Heart left ventricle (tissue), 16 donors: ENCODE measurements at regions not wholly inside any gene's neighbourhood (a gene's known extent, or its start where the extent isn't known, plus 50 kb on each side); places are given as distances from the start of the nearest gene placed in this dataset.
A peak's percentile ranks its signal among the peaks of the same experiment; 100 is the strongest.

Experiments used
- ATAC-seq, 4 donors: fragments of 200-7000 bp; cut with Tn5 transposase; one replicate each; pipeline ENCODE4 v1.9.1; 2020 to 2022; ENCODE audit warnings: moderate library complexity in 4 of 4, mild to moderate bottlenecking in 3 of 4, moderate number of reproducible peaks in 1 of 4
- DNase-seq, 5 donors: peaks; one replicate each; pipeline ENCODE4 v3.0.0-alpha.2; 2020
- H3K27ac ChIP-seq, 12 donors: fragments of 200-600 bp; sonication (generic) in 4 of 12; one replicate each; pipeline versions ENCODE4 v1.5.0 to v1.8.0; 2016 to 2022; ENCODE audit warnings: mild to moderate bottlenecking in 2 of 12
- H3K27me3 ChIP-seq, 9 donors: fragments of 200-600 bp; sonication (generic) in 2 of 9; one replicate each; pipeline versions ENCODE4 v1.5.1 to v1.8.0; 2016 to 2022; ENCODE audit warnings: mild to moderate bottlenecking in 3 of 9
- H3K36me3 ChIP-seq, 9 donors: fragments of 200-600 bp; sonication (generic) in 2 of 9; one replicate each; pipeline versions ENCODE4 v1.5.0 to v1.8.0; 2018 to 2022; ENCODE audit warnings: mild to moderate bottlenecking in 2 of 9
- H3K4me1 ChIP-seq, 12 donors: fragments of 200-600 bp; sonication (generic) in 4 of 12; one replicate each; pipeline versions ENCODE4 v1.5.0 to v1.8.0; 2016 to 2022; ENCODE audit warnings: mild to moderate bottlenecking in 3 of 12
- H3K4me3 ChIP-seq, 12 donors: fragments of 200-600 bp; sonication (generic) in 4 of 12; one replicate each; pipeline versions ENCODE4 v1.5.0 to v1.8.0; 2017 to 2022; ENCODE audit warnings: mild to moderate bottlenecking in 9 of 12, moderate library complexity in 4 of 12
- H3K9me3 ChIP-seq, 12 donors: fragments of 200-600 bp; sonication (generic) in 4 of 12; one replicate each; pipeline versions ENCODE4 v1.5.0 to v1.8.0; 2016 to 2022; ENCODE audit warnings: mild to moderate bottlenecking in 1 of 12
- CTCF ChIP-seq, 12 donors: fragments of 200-600 bp; sonication (generic) in 4 of 12; IDR thresholded peaks; one replicate each; pipeline versions ENCODE4 v1.5.0 to v1.8.0; 2018 to 2022; ENCODE audit warnings: antibody characterized with exemption in 12 of 12, mild to moderate bottlenecking in 5 of 12
- POLR2A ChIP-seq, 2 donors: fragments of 450-650 bp; IDR thresholded peaks; one replicate each; pipeline ENCODE4 v1.6.1; 2017; ENCODE audit warnings: antibody characterized with exemption in 2 of 2, mild to moderate bottlenecking in 2 of 2, moderate library complexity in 2 of 2
- WGBS, 4 donors: extraction: QIAGEN DNeasy Blood & Tissue Kit in 2 of 4; methylation state at CpG; one replicate each; pipeline versions ENCODE4 v1.1.5 to v1.1.7; 2013 to 2018; 5-methylcytosine and 5-hydroxymethylcytosine counted together
- intact Hi-C, 10 donors: fragments of 100-400 bp; cut with DNase I; formaldehyde crosslinking; loops; one replicate each; pipeline versions ENCODE4 v1.11.1 to v1.14.2; 2022
- donor health status: ischemic (EF 13 %, LVEDD 7.1; RV severe dilation, severe dysfunction).
- donor health status: healthy with polysubstance abuse.
- donor health status: DM: no; HTN: yes; CAD: no.
- donor health status: DM: no; HTN: no; CAD: no.
- donor health status: ischemic (EF 25% LVEDD 6.9; RV normal size, moderate dysfunction).
- donor health status: ischemic (EF 25% LVEDD 5.7; RV mildly dilated, moderate dysfunction).
- donor health status: healthy.
- donor health status: DM: yes; HTN: yes; CAD: no.
- donor health status: ischemic (EF 35%, LVEDD 5.7; RV mildly dilated, moderate dysfunction).
- donor health status: nonischemic (EF 11% LVEDD 7.7; RV severe dilation, severe dysfunction).
- donor health status: DM: yes; HTN: yes; CAD: no.
- donor health status: PGD.
- donor health status: ischemic (EF 29% LVEDD 5.4; RV normal size, mild dysfunction).
- donor health status: nonischemic (EF 23%, LVEDD 6.1; RV moderate dilation, normal function).

- Histone ChIP-seq H3K36me3 (no peaks in the 10 kb centered on the region), H3K27me3 (no peaks in the 10 kb centered on the region), H3K27ac (peak overlapping the region in 11 of 12 donors; percentile 2 to 93 (median 76)), H3K4me1 (peaks cover 7 to 91% (median 59%) of the 10 kb centered on the region in 12 donors), H3K9me3 (peaks cover 0 to 5% (median 0%) of the 10 kb centered on the region in 12 donors), H3K4me3 (no peak overlapping the region)
- intact Hi-C loops: loop anchor here in 5 of 10 donors (5.0 to 10.0 kb wide), 3 partner anchors 56 to 208 kb away; no protein-coding TSS in a partner anchor
- 78 to 83% (median 81%) methylated on average over 17 to 20 of the region's 20 CpGs for WGBS, 4 donors
- ATAC-seq (no peak), DNase-seq (peak in 2 of 5 donors; percentile 50 to 55)
- TF ChIP-seq POLR2A (IDR thresholded peaks at IDR 0.05) (no peak), CTCF (IDR thresholded peaks at IDR 0.05) (peak in 10 of 12 donors; percentile 13 to 46 (median 35))
Observed at GRCh38 chr6:44062771-44063560, 64.3 kb downstream of the MRPL14 start.

DNA sequence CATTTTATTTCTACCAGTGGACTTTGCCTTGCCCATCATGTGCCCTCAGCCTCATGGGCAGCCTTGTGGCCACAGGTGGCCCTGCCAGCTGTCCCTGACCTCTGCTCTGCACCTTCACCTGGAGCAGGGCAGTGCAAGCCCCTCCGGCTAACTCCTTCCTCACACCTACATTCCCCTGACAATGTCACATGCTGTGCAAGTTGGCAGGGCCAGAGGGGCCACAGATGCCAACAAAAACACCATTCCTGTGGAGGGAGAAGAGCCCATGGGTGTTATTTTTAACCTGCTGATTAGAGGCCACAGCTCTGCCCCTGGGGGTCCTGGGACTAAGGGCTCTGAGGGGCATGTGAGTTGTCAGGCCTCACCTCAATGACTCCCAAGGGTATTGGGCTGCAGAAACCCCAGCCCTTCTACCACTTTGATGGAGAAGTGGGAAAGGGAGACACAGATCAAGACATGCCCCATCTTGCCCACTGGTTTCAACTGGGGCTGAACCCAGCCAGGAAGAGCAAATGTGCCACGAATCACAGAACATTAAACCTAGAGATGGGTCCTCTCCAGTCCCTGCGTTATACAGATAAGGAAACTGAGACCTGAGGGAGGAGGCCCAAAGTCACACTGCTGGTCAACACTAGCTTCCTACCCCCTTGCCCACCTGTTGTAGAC is 65.0 kb downstream of the MRPL14 start:
- peaks cover 7 to 91% (median 66%) of the 10 kb centered on the region in 12 donors for H3K4me1 ChIP-seq
- no peaks in the 10 kb centered on the region for H3K36me3 ChIP-seq
- H3K9me3 ChIP-seq: peaks cover 0 to 5% (median 0%) of the 10 kb centered on the region in 12 donors
- TF ChIP-seq CTCF (IDR thresholded peaks at IDR 0.05) (no peak), POLR2A (IDR thresholded peaks at IDR 0.05) (no peak)
- DNase-seq (peak in 1 of 5 donors; percentile 67), ATAC-seq (peak in 2 of 4 donors; percentile 34 to 36)
- intact Hi-C loops: loop anchor here in 5 of 10 donors (5.0 to 10.0 kb wide), 3 partner anchors 55 to 207 kb away; no protein-coding TSS in a partner anchor
- no peaks in the 10 kb centered on the region for H3K27me3 ChIP-seq
- peak overlapping the region; percentile 2 to 93 (median 76) for H3K27ac ChIP-seq
- H3K4me3 ChIP-seq: no peak overlapping the region
- WGBS, 4 donors: 42 to 62% (median 59%) methylated on average over 3 of the region's 3 CpGs

GRCh38 chr6:44061375-44062104 is 65.7 kb downstream of the MRPL14 start:
- H3K27me3 ChIP-seq: no peaks in the 10 kb centered on the region
- intact Hi-C loops: loop anchor here in 5 of 10 donors (5.0 to 10.0 kb wide), 3 partner anchors 54 to 207 kb away; no protein-coding TSS in a partner anchor
- no peak overlapping the region for H3K4me3 ChIP-seq
- no peak for ATAC-seq
- H3K4me1 ChIP-seq: peaks cover 7 to 90% (median 72%) of the 10 kb centered on the region in 12 donors
- H3K36me3 ChIP-seq: no peaks in the 10 kb centered on the region
- no peak for TF ChIP-seq POLR2A (IDR thresholded peaks at IDR 0.05)
- no peak for TF ChIP-seq CTCF (IDR thresholded peaks at IDR 0.05)
- H3K27ac ChIP-seq: peak overlapping the region; percentile 2 to 93 (median 76)
- DNase-seq: no peak
- peaks cover 0 to 5% (median 0%) of the 10 kb centered on the region in 12 donors for H3K9me3 ChIP-seq
- 45 to 62% (median 56%) methylated on average over 5 of the region's 5 CpGs for WGBS, 4 donors
